GM18867 (cell line): ENCODE measurements at regions not wholly inside any gene's neighbourhood (a gene's known extent, or its start where the extent isn't known, plus 50 kb on each side); places are given as distances from the start of the nearest gene placed in this dataset.
"Not testable (repeated sequence)": the region's sequence is repeated elsewhere in the genome, so short reads cannot be mapped to it uniquely, and the experiment has no call there.

ENCODE experiments used
- ATAC-seq: cut with Tn5 transposase; IDR thresholded peaks from one replicate; pipeline ENCODE4 v1.9.1; 2021; ENCODE audit warnings: mild to moderate bottlenecking, moderate library complexity; ENCODE audit not compliant: unreplicated experiment

DNA sequence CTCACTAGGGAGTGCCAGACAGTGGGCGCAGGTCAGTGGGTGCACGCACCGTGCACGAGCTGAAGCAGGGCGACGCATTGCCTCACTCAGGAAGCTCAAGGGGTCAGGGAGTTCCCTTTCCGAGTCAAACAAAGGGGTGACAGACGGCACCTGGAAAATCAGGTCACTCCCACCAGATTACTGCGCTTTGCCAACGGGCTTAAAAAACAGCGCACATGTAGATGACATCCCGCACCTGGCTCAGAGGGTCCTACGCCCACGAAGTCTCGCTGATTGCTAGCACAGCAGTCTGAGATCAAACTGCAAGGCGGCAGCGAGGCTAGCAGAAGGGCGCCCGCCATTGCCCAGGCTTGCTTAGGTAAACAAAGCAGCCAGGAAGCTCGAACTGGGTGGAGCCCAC lies 428.5 kb upstream of the SLC39A10 start:
- ATAC-seq = not testable (repeated sequence)

DNA sequence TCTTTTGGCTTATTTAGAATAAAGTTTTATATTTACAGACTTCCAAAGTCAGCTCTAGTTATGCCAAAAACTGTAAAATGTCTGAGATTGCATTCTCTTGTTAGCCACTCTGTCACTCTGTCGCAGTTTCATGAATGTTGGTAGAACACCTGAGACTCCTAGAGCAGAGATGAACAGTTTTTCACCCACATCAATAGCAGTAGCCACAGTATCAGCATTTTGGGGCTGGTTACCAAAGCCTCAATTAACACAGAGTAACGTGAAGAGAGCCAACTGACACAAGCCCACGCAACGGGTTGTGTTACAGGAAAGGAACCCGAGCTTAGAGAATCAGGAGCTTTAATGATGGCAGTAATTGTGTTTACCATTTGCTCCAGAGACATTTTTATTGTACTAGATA lies 443.0 kb upstream of the SLC39A10 start:
- no peak for ATAC-seq

DNA sequence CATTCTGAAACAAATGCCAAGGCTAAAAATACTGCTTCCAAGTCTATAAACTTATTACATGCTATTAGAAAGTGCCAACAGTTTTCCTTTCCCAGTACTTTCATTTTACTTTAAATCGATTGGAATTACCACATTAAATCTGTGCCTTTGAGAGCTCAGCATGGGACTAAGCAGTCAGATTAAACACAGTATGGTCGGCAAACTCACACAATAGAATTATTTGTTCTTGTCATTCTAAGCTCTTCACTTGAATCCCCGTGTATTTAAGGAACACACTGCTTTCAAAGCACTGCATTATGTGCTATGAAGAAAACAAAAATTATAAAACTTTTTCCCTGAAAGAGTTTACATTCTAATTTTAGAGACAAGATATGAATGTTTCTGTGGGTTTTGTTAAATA lies 444.4 kb upstream of the SLC39A10 start:
- no peak for ATAC-seq

DNA sequence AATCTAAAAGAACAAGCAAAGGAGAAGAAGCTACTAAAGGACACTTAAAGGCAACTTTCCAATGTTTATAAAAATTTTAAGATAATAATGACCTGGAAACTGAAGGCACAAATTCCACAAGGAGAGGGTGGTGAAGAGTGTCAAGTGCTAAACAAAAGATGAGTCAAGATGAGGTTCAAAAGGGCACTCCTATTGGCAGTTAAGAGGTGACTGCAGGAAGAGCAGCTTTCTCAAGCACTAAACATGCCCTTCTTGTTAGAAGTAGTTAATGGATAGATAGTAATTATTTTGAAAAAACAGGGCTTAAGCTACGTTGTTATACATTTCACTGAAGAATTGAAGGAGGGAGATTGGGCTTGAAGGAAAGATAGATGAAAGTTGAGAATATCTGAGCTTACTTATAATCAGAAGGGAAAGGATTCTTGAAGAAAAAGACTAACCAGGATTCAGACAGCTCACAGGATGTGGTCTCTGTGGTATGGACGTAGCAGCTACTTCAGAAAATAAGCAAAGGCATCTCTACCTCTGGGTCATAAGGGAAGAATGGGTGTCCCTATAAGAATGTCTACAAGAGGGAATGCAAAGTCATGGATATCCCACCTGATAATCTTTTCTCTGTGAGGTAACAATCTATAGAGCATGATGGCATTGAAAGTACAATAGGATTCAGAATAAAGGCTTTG lies 454.7 kb upstream of the SLC39A10 start:
- ATAC-seq = no peak

DNA sequence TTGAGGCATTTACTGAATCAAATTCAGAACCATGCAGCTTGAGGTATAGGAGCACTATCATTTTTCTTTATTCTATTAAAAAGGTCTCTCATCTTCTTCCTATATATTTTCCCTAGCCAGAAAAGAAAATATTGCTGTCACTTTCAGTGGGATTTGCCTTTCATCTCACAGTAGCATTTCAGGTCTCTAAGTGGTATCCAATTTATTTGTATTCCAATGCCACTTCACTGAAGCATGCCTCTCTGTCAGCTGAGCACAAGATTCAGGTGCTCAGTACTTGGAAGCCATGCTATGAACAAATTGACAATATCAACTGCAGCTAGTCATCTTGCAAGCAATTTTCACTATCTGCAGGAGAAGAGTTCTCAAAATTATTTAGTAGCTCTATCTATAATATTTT lies 457.2 kb upstream of the SLC39A10 start:
- ATAC-seq = no peak

DNA sequence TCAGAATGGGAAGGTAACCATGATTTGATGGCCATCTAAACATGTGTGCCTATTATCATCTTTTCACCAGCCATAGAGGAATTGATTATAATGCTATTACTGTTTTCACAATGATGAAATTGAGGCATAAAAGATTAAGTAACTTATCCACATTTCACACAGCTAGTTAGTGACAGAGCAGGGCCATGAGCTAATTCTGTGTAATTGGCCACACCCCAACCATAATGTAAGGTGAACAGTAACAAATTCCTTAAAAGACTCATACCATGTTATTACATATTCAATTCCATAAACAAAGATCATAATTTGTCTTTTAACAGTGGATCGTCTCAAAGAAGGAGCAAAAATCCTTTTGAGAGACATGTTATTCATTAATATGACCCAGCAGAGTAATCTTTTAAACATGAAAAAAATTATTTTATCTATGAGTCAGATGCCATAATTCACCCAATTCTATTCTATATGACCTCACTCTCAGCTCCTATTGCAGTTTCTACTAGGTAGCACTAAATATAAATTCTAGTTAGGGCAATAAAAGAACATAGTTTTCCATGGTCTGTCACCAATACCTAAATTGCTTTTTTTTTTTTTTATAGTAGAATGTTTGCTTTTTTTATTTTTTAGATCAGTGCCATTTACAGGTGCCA lies 475.8 kb upstream of the SLC39A10 start:
- ATAC-seq = no peak

DNA sequence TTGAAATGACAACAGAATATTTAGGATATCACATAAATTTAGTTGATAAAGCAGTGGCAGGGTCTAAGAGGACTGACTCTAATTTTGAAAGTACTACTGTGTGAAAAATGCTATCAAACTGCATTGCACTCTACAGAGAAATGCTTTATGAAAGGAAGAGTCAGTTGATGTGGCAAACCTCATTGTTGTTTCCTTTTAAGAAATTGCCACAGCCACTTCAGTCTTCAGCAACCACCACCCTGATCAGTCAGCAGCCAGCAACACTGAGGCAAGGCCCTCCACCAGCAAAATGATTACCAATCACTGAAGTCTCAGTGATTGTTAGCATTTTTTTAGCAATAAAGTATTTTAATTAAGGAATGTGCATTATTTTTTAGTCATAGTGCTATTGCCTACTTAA lies 488.7 kb upstream of the SLC39A10 start:
- no peak for ATAC-seq

DNA sequence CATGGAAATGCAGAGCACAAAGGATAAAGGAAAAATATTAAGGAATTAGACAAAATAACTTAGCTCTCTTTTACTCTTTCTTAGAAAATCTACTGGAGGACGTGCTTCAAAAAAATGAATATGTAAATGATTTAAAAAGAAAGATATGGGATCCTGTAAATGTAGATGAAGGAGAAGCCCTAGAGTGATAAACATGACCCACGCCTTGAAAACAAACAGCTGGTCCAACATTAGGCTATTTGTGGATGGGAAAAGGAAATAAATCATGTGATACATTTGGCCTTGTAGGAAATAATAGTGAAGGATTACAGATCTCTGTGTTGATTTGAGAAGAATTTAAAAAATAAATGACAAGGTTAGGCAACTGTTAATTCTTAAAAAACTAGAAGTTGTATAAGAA lies 492.1 kb upstream of the SLC39A10 start:
- no peak for ATAC-seq

DNA sequence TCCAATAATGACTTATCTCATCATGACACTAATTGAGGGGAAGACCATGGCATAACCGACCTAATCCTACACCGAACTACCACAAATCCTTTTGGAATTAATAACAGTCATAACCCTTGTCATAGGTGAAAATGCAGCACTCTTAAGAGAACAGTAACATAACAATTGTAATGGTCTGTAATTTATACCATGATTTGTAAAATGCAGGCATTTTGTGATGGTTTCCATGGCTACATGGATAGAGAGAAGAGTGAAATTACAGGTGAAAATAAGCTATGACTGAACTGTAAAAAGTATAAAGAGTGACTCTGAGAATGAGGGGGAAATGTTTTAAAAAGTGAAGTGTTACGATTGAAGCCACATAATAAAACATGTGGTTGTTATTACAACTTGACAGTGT lies 494.1 kb upstream of the SLC39A10 start:
- ATAC-seq = no peak

DNA sequence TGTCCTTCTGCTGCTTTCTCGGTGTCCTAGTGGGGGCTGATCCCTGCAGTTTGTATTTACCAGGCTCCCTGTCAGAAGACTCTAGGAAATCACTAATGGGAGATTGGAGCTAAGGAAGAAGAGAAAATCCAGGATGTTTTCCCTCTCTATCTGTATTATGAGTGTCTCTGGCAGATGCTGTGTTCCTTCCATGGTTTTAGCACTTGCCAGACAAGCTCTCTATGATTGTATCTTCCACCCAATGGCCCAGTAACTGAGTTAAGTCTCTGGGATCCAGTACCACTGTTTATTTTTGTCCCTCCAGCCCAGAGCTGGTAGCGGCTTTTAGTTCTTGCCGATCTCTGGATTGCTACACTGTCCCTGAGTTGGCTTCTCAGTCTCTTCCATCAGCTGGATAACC lies 494.8 kb upstream of the SLC39A10 start:
- no peak for ATAC-seq

DNA sequence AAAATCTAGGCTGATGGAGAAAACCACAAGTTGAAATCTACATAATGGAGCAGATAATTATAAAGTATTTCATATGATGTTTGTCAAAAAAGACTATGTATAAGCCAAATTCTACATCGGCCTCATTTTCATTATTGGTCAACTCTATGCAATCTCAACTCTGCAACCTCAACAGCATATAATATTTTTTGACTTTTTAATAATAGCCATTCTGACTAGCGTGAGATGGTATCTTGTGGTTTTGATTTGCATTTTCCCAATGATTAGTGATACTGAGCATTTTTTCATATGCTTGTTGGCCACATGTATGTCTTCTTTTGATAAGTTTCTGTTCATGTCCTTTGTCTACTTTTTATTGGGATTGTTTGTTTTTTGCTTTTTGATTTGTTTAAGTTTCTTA lies 496.1 kb upstream of the SLC39A10 start:
- ATAC-seq = no peak

DNA sequence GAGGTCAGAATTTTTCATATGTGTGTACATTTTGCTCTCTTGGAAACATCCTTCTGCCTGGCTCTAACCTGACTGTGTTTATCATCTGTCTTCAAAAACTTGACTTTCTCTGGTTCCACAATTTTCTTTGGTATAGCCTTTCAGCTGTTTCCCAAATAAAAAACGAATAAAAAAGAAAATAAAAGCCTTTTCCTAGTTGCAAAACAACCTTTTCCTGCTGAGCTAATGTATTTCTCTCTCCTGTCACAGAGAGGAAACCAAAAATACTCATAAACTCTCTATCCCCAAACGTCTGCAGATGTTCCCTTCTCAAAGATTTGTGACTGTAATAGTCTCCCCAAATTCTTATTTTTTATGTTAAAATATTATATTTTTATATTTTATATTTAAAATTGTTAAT lies 505.3 kb upstream of the SLC39A10 start:
- ATAC-seq = no peak

DNA sequence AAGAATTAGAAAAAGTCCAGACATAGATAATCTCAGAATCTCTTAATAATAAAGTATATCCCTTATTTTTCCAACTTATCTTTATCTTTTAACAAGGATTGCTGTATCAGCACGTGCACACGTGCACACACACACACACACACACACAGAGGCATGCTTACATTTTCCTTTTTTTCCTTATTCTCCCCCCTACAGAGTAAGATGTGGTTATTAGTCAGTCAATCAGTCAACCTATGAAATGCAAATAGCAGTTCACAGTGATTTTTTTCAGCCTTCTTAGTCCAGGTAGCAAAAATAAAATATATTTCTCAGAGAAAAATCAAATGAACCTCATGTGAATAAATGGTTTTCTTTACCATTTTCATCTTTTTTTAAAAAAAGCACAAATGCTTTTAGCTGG lies 506.2 kb upstream of the SLC39A10 start:
- no peak for ATAC-seq

DNA sequence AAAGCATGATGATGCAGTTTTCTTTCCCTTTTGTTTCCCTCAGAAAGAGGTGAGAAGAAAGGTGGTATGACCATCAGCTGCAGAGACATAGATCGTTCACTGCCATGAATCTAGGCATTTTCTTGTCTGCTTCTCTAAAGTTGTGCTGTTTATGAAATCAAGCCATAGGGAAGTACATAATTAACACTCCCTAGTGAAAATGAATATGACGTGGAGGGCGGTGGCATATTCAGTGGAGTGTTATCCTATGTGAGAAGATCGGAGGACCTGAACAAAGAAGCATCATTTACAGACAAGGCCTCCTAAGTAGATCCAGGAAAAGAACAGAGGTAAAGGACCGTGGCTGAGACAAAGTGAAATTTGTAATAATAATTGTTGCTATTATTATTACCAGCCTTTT lies 509.0 kb upstream of the SLC39A10 start:
- ATAC-seq = no peak

DNA sequence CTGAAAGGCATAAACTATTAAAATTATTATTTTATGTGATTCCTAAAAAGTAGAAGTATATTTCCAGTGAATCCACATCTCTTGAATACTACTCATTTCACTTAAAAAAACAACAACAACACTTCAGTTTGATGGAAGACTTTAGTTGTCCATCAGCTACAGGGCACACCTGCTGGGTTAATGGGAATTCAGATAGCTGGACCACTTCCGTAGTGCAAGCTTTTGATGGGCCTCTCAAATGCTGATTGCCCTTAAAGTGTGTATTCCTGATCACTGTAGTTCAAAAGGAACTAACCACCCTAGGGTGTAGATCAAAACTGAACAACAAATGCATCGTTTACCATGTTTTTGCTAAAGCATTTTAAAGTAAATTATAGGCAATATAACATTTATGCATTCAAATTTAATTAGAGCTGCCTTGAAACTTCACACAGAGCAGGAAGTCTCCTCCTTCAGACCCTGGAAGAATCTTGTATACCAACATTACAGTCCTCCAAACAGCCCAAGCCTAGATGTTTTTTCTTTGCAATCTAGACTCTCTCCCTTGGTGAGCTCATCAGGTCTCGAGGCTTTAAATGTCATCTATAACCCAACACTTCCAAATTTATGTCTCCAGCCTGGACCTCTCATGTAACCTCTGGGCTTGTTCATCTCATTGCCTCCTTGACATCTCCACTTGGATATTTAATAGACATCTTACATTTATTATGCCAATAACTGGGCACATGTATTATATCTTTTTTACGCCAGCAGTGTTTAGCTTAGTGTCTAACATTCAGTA lies 510.1 kb upstream of the SLC39A10 start:
- ATAC-seq = no peak

DNA sequence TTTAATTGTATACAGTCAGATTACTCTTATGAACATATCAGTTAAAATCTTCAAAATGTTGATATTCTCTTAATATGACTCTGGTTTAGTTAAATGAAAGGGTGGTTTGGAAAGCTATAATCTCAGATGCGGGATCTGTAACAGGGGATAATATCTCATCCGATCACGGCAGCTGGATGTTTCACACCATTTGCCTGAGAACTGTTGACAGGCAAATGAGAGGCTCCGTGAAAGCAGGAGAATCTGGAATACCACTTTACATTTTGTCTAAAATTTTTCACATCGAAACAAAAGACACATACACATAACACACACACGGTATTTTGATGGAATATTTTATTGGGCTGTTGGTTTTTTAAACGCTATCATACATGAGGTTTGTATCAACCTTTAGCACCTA lies 518.6 kb upstream of the SLC39A10 start:
- no peak for ATAC-seq

DNA sequence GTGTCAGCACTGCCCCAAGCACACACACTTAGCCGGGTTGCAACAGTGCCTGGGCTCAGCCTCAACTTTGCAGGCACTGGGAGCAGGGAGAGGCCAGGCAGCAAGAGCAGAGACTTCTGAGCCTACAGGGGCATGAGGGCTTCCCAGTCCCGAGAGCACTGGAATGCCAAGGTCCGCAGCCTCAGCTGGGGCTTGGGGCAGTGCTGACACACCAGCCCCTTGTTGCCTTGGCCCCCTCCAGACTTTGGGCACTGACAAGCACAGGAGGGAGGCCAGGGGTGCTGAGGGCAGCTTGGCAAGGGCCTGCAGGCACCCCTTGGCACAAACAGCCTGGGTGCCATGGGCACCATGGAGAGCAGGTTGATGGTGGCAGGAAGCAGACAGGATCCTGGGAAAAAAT lies 531.1 kb upstream of the SLC39A10 start:
- not testable (repeated sequence) for ATAC-seq

DNA sequence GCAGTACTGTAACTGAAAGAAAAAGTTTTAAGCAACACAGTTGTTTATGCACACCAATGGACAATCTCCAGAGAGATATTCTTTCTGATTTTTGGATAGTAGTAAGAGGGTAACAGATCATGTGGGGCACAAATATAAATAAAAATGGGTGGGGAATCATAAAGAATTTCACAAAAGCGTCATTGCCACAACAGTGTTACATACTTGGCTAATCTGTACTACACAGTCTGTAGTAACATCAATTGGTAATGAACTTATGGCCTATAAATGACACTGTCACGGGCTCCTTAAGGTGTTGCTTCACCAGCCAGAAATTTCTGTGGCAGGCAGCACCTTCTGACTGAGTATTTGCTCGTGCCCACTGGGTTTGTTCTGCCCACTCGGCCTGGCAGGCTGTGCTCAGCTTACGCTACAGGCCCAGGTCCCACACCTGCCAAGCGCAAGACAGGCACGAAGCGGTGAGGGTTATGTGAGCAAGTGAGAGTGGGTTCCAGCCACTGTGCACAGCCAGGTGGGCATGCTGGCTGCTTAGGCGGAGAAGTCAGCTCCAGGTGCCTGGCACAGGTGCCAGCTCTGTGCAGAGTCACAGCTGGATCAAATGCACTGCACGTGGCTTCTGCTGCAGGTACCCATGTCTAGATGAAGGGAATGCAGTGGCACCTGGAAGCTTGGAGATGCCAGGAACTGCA lies 532.5 kb upstream of the SLC39A10 start:
- no peak for ATAC-seq

DNA sequence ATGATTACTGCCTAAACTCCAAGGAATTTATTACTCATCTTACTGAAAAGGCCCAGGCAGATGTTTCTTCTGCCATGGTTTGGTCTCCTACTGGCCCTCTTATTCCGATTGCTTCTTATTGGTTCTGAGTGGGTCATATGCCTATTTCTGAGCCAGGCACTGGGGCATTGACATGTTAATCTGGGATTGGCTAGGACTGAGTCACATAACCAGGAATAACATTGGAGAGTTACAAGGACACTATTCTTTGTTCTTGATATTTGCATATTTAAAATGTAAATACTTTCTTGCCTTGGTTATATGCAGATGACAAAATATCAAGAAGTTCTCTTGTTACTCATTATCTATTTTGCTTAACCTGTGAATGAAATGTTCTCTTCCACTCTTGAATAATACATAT lies 534.4 kb upstream of the SLC39A10 start:
- no peak for ATAC-seq

DNA sequence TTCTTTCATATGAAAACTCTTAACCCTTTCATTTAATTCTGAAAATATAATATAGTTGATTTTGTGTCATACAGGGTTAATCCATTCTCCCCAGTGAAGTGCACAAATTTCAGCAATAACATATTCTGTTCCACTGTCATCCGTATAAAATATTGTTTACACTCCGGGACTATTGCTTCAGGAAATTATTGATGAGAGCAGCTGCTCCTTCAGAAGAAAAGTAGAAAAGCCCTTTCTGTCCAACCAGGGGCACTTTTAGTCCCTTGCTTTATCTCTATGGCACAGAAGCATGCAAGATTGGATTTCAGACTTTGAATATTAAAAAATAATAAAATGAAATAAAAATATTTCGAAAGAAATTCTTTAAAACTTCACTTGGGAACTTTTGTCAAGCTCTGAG lies 535.7 kb upstream of the SLC39A10 start:
- ATAC-seq = no peak

DNA sequence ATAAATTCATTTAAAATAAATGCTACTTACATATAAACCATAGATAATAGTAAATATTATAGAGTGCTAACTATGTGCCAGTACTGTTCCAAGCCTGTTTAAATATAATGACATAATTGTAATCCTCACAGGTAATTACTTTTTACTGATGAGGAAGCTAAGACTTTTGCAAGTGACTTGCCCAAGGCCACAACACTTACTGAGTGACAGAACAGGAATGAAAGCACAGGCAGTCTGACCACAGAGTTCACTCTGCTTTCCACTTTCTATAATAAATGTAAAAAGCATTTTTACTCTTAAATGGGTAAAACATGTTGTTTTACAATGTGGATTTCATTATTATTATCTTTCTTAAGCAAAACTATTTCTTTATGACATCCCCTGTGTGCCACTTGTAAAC lies 537.8 kb upstream of the SLC39A10 start:
- ATAC-seq = no peak

DNA sequence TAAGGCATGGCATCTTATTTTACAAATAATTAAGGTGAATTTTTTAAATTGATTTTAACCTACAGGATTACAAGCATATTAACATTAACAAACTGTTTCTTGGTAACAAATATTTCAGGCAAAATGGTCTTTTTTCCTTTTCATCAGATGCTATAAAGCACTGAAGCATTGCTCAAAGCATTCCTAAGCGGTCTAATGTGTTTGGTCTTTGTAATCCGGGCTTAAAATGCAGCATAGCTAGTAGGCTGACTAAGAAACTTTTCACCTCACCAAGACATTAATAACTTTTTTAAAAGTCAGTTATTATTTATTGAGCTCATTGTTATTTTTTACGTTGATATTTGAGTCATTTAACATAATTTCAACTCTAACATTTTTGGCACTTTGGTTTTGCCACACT lies 538.8 kb upstream of the SLC39A10 start:
- ATAC-seq = no peak
